ENCODE measurements at regions not wholly inside any gene's neighbourhood (a gene's known extent, or its start where the extent isn't known, plus 50 kb on each side); places are given as distances from the start of the nearest gene placed in this dataset.

GRCh38 chr7:41130086-41130485, 572.8 kb downstream of the INHBA start (continued):
- no peak for TF ChIP-seq USF2 (IDR thresholded peaks at IDR 0.05; ENCODE audit: low read length)
- TF ChIP-seq SP2 (IDR thresholded peaks at IDR 0.05; ENCODE audit: low read length), result no peak
- TF ChIP-seq SIN3A (conservative IDR thresholded peaks at IDR 0.05 in 1 of 2, IDR thresholded peaks at IDR 0.05 in 1 of 2; ENCODE audit: low read depth in 1 of 2, low read length in 2 of 2), result no peak
- no peak for TF ChIP-seq MAFK (IDR thresholded peaks at IDR 0.05; ENCODE audit: low read depth, low read length)
- TF ChIP-seq GABPA (IDR thresholded peaks at IDR 0.05; ENCODE audit: borderline replicate concordance, insufficient read depth, low read length), result no peak
- TF ChIP-seq SP1 (IDR thresholded peaks at IDR 0.05; ENCODE audit: low read depth, low read length), result no peak
- TF ChIP-seq PHF8 (conservative IDR thresholded peaks at IDR 0.05; ENCODE audit: low read depth, low read length), result no peak
